ENCODE measurements at regions not wholly inside any gene's neighbourhood (a gene's known extent, or its start where the extent isn't known, plus 50 kb on each side); places are given as distances from the start of the nearest gene placed in this dataset.
"Not testable (repeated sequence)": the region's sequence is repeated elsewhere in the genome, so short reads cannot be mapped to it uniquely, and the experiment has no call there.

DNA sequence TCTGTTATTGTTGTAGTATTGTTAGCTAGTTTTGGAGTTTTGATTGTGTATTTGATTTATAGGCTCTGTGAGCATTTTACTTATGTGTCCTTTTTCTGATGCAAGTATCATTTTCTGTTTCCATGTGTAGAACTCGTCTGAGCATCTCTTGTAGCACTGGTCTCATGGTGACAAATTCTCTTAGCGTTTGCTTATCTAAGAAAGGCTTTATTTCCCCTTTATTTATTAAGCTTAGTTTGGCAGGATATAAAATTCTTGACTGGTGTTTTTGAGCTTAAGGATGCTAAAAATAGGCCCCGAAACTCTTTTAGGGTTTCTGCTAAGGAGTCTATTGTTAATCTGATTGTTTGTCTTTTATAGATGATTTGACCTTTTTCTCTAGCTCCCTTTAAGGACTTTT is 57.6 kb upstream of the THUMPD2 start:
- TF ChIP-seq, protein P1, sequence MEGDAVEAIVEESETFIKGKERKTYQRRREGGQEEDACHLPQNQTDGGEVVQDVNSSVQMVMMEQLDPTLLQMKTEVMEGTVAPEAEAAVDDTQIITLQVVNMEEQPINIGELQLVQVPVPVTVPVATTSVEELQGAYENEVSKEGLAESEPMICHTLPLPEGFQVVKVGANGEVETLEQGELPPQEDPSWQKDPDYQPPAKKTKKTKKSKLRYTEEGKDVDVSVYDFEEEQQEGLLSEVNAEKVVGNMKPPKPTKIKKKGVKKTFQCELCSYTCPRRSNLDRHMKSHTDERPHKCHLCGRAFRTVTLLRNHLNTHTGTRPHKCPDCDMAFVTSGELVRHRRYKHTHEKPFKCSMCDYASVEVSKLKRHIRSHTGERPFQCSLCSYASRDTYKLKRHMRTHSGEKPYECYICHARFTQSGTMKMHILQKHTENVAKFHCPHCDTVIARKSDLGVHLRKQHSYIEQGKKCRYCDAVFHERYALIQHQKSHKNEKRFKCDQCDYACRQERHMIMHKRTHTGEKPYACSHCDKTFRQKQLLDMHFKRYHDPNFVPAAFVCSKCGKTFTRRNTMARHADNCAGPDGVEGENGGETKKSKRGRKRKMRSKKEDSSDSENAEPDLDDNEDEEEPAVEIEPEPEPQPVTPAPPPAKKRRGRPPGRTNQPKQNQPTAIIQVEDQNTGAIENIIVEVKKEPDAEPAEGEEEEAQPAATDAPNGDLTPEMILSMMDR (IDR thresholded peaks at IDR 0.05; ENCODE audit: extremely low read depth, insufficient read depth, missing control alignments): no peak
- in situ Hi-C loops (cut with MboI; ENCODE audit: low pct_unique_long_range_greater_than_20kb, low sequenced_read_pairs, unreplicated experiment): no loop called here
- DNase-seq (ENCODE audit: low spot score): no peak

DNA sequence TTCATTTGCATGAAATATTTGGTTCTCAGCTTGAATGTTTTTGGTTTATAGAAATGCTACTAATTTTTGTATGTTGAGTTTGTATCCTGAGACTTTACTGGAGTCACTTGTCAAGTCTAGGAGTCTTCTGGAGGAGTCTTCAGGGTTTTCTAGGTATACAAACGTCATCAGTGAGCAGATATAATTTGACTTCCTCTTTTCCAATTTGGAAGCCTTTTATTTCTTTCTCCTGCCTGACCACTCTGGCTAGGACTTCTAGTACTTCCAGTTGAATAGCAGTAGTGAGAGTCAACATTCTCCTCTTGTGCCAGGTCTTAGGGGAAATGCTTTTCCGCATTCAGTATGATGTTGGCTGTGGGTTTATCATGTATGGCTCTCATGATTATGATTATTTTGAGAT is 55.4 kb upstream of the THUMPD2 start:
- no peak for DNase-seq (ENCODE audit: low spot score)
- TF ChIP-seq, protein P1 (IDR thresholded peaks at IDR 0.05; ENCODE audit: extremely low read depth, insufficient read depth, missing control alignments): no peak

DNA sequence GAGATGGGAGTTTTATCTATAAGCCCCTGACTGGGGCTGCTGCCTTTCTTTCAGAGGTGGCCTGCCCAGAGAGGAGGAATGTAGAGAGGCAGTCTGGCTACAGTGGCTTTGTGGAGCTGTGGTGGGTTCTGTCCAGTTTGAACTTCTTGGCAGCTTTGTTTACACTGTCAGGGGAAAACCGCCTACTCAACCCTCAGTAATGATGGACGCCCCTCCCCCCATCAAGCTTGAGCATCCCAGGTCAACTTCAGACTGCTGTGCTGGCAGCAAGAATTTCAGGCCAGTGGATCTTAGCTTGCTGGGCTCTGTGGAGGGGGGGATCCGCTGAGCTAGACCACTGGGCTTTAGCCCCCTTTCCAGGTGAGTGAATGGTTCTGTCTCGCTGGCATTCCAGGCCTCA is 51.6 kb upstream of the THUMPD2 start:
- DNase-seq (ENCODE audit: low spot score); in situ Hi-C loops (cut with MboI; ENCODE audit: low pct_unique_long_range_greater_than_20kb, low sequenced_read_pairs, unreplicated experiment): not testable (repeated sequence)

More for the DNA sequence above, 55.4 kb upstream of the THUMPD2 start:
- in situ Hi-C loops (cut with MboI; ENCODE audit: low pct_unique_long_range_greater_than_20kb, low sequenced_read_pairs, unreplicated experiment): no loop called here
